ENCODE measurements at regions not wholly inside any gene's neighbourhood (a gene's known extent, or its start where the extent isn't known, plus 50 kb on each side); places are given as distances from the start of the nearest gene placed in this dataset.

DNA sequence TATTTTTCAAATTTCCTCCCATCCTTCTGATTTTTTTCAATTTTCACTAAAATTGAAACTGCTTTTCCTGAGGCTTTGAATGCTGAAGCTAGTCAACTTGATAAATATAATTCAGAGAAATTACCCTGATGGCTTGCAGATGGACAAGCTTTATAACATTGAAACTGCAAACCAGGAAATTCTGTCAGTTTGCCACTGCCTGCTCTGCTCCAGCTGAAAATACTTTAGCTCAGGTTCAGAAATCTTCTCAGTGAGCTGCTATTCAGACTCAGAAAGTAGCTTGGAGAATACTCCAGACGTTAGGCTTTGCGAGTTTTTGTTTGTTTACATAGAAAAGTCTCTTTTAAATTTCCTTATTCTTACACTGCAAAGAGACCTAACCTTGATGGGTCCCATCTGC, 1574.7 kb downstream of the STIM2 start:
- TF ChIP-seq, protein P1, sequence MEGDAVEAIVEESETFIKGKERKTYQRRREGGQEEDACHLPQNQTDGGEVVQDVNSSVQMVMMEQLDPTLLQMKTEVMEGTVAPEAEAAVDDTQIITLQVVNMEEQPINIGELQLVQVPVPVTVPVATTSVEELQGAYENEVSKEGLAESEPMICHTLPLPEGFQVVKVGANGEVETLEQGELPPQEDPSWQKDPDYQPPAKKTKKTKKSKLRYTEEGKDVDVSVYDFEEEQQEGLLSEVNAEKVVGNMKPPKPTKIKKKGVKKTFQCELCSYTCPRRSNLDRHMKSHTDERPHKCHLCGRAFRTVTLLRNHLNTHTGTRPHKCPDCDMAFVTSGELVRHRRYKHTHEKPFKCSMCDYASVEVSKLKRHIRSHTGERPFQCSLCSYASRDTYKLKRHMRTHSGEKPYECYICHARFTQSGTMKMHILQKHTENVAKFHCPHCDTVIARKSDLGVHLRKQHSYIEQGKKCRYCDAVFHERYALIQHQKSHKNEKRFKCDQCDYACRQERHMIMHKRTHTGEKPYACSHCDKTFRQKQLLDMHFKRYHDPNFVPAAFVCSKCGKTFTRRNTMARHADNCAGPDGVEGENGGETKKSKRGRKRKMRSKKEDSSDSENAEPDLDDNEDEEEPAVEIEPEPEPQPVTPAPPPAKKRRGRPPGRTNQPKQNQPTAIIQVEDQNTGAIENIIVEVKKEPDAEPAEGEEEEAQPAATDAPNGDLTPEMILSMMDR (conservative IDR thresholded peaks at IDR 0.05; ENCODE audit: low read depth in 2 of 2), result no peak
- TF ChIP-seq POLR2AphosphoS5 (IDR thresholded peaks at IDR 0.05; ENCODE audit: low read depth) (no peak), JUNB (IDR thresholded peaks at IDR 0.05; ENCODE audit: unreplicated experiment) (no peak), EZH2 (IDR thresholded peaks at IDR 0.05; ENCODE audit: low read depth, unreplicated experiment) (no peak), CREB1 (CRISPR knock-in tag; IDR thresholded peaks at IDR 0.05; ENCODE audit: low read depth) (no peak), ZNF114 (CRISPR knock-in tag; IDR thresholded peaks at IDR 0.05) (no peak), EZH2phosphoT487 (IDR thresholded peaks at IDR 0.05; ENCODE audit: unreplicated experiment) (no peak), NANOG (IDR thresholded peaks at IDR 0.05; ENCODE audit: borderline replicate concordance) (no peak), STAT1 (IDR thresholded peaks at IDR 0.05; ENCODE audit: unreplicated experiment) (no peak)
- TF ChIP-seq, protein P2, sequence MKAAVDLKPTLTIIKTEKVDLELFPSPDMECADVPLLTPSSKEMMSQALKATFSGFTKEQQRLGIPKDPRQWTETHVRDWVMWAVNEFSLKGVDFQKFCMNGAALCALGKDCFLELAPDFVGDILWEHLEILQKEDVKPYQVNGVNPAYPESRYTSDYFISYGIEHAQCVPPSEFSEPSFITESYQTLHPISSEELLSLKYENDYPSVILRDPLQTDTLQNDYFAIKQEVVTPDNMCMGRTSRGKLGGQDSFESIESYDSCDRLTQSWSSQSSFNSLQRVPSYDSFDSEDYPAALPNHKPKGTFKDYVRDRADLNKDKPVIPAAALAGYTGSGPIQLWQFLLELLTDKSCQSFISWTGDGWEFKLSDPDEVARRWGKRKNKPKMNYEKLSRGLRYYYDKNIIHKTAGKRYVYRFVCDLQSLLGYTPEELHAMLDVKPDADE (IDR thresholded peaks at IDR 0.05), result no peak
- TF ChIP-seq, protein P3, sequence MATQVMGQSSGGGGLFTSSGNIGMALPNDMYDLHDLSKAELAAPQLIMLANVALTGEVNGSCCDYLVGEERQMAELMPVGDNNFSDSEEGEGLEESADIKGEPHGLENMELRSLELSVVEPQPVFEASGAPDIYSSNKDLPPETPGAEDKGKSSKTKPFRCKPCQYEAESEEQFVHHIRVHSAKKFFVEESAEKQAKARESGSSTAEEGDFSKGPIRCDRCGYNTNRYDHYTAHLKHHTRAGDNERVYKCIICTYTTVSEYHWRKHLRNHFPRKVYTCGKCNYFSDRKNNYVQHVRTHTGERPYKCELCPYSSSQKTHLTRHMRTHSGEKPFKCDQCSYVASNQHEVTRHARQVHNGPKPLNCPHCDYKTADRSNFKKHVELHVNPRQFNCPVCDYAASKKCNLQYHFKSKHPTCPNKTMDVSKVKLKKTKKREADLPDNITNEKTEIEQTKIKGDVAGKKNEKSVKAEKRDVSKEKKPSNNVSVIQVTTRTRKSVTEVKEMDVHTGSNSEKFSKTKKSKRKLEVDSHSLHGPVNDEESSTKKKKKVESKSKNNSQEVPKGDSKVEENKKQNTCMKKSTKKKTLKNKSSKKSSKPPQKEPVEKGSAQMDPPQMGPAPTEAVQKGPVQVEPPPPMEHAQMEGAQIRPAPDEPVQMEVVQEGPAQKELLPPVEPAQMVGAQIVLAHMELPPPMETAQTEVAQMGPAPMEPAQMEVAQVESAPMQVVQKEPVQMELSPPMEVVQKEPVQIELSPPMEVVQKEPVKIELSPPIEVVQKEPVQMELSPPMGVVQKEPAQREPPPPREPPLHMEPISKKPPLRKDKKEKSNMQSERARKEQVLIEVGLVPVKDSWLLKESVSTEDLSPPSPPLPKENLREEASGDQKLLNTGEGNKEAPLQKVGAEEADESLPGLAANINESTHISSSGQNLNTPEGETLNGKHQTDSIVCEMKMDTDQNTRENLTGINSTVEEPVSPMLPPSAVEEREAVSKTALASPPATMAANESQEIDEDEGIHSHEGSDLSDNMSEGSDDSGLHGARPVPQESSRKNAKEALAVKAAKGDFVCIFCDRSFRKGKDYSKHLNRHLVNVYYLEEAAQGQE (IDR thresholded peaks at IDR 0.05; ENCODE audit: unreplicated experiment), result no peak
- TF ChIP-seq, protein P4, sequence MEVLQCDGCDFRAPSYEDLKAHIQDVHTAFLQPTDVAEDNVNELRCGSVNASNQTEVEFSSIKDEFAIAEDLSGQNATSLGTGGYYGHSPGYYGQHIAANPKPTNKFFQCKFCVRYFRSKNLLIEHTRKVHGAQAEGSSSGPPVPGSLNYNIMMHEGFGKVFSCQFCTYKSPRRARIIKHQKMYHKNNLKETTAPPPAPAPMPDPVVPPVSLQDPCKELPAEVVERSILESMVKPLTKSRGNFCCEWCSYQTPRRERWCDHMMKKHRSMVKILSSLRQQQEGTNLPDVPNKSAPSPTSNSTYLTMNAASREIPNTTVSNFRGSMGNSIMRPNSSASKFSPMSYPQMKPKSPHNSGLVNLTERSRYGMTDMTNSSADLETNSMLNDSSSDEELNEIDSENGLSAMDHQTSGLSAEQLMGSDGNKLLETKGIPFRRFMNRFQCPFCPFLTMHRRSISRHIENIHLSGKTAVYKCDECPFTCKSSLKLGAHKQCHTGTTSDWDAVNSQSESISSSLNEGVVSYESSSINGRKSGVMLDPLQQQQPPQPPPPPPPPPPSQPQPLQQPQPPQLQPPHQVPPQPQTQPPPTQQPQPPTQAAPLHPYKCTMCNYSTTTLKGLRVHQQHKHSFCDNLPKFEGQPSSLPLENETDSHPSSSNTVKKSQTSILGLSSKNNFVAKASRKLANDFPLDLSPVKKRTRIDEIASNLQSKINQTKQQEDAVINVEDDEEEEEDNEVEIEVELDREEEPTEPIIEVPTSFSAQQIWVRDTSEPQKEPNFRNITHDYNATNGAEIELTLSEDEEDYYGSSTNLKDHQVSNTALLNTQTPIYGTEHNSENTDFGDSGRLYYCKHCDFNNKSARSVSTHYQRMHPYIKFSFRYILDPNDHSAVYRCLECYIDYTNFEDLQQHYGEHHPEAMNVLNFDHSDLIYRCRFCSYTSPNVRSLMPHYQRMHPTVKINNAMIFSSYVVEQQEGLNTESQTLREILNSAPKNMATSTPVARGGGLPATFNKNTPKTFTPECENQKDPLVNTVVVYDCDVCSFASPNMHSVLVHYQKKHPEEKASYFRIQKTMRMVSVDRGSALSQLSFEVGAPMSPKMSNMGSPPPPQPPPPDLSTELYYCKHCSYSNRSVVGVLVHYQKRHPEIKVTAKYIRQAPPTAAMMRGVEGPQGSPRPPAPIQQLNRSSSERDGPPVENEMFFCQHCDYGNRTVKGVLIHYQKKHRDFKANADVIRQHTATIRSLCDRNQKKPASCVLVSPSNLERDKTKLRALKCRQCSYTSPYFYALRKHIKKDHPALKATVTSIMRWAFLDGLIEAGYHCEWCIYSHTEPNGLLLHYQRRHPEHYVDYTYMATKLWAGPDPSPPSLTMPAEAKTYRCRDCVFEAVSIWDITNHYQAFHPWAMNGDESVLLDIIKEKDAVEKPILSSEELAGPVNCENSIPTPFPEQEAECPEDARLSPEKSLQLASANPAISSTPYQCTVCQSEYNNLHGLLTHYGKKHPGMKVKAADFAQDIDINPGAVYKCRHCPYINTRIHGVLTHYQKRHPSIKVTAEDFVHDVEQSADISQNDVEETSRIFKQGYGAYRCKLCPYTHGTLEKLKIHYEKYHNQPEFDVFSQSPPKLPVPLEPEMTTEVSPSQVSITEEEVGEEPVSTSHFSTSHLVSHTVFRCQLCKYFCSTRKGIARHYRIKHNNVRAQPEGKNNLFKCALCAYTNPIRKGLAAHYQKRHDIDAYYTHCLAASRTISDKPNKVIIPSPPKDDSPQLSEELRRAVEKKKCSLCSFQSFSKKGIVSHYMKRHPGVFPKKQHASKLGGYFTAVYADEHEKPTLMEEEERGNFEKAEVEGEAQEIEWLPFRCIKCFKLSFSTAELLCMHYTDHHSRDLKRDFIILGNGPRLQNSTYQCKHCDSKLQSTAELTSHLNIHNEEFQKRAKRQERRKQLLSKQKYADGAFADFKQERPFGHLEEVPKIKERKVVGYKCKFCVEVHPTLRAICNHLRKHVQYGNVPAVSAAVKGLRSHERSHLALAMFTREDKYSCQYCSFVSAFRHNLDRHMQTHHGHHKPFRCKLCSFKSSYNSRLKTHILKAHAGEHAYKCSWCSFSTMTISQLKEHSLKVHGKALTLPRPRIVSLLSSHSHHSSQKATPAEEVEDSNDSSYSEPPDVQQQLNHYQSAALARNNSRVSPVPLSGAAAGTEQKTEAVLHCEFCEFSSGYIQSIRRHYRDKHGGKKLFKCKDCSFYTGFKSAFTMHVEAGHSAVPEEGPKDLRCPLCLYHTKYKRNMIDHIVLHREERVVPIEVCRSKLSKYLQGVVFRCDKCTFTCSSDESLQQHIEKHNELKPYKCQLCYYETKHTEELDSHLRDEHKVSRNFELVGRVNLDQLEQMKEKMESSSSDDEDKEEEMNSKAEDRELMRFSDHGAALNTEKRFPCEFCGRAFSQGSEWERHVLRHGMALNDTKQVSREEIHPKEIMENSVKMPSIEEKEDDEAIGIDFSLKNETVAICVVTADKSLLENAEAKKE (CRISPR knock-in tag; IDR thresholded peaks at IDR 0.05), result no peak
